Ureter (tissue), 1 donor: ENCODE measurements at regions not wholly inside any gene's neighbourhood (a gene's known extent, or its start where the extent isn't known, plus 50 kb on each side); places are given as distances from the start of the nearest gene placed in this dataset.
"Not testable (repeated sequence)": the region's sequence is repeated elsewhere in the genome, so short reads cannot be mapped to it uniquely, and the experiment has no call there.

Experiments
- DNase-seq: peaks from one replicate; pipeline ENCODE4 v3.0.0-alpha.2; 2020; ENCODE audit warnings: low spot score
- donor health status: DM: yes; HTN: yes; CAD: no.

DNA sequence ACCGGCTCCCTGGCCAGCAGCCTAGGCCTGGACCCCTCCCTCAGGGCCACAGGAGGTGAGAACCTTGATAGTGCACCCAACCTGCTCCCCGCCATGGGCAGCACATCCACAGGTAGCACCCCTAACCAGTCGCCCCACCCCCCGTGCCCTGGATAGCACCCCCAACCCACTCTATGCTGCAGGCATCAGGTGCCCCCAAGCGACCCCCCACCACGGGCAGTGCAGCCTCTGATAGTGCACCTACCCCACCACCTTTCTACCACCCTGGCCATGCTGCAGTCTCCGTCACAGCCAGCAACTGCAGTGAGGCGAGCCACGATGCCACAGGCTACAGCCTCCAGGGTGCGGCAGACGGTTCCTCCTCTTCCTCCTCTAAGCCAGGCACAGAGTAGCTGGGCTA is 55.6 kb downstream of the SOWAHC start:
- no peak for DNase-seq

DNA sequence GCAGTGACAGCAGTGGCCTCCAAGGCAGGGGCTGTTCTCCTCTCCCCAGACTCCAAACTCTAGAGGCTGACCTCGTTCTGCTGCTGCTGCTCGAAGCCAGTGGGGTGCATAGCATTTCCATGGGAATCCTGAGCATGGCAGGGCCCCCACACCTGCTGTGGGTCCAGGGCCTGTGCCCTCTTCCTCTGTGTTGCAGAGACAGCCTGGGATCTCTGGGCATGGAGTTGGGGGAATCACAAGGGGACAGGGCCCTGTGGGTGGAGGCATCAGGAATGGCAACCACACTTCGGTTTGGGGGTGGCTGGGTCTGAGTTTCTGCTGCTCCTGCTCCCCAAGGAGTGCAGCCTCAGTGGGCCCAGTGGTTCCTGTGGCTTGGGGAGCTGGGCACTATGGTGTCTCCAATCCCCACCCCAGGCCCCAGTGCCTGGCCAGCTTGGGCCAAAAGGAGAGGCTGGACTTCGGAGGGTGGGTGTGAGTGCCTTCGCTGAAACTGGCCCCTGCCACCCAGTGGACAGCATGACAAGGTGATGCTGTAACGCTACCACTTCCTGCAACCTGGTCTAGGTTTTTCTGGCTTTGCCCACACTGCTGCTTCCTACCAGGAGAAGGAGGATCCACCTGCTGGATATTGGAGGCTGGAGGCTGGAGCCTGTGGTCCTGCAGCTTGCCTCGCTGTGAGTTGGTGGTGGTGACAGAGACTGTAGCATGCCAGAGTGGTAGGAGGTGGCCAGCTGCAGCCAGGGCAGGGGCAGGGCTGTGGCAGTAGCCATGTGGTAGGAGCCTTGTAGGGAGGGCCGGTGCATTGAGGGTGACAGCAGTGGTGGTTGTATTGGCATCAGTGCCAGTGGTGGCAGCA is 56.6 kb downstream of the SOWAHC start:
- no peak for DNase-seq

DNA sequence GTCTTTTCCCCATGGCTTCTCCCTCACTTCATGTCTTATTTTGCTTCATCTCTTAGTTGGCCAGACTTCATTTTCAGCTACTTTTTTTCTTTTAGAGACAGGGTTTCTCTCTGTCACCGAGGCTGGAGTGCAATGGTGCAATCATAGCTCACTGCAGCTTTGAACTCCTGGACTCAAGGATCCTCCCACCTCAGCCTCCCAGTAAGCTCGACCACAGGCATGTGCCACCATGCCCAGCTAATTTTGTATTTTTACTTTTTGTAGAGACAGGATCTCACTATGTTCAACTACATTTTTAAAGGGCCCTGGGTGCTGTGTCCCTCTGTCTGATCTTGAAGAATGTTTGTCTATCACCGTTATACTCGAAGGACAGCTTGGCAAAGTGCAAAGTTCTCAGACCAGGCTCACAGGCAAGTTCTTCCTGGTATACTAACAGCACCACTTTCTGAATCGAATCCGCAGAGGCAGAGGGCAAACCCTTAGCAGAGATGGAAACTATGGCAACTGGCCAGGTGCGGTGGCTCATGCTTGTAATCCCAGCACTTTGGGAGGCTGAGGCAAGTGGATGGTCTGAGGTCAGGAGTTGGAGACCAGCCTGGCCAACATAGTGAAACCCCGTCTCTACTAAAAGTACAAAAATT is 60.9 kb downstream of the SOWAHC start:
- no peak for DNase-seq

DNA sequence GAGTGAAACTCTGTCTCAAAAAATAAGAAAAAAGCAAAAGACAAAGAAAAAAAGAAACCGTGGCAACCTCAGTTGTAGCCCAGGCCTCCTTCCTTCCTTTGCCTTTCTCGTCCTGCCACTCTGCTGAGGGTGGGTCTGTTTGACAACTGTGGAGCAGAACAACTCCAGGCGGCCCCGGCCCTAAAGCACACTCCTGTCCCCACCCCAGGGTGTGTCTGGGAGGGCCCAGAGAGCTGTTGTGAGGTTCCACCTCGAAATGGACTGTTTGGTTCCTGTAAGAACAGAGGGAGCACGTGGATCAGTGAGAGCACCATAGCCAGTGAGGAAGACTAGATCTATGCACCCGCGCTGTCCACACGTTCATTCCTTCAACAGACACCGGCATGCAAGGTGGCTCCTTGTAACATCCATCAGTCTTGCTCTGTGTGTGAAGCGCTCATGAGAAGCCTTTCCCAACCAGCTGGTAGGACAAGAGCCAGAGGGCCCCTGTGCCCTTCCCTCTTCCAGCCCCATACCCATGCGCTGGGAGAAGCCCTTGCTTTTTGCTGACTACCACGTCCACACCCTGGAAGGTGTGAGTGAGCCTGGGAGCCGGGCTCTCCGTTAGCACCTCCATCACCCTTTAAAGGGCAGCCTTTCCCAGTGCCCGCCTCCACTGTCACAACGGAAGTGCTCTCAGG is 61.6 kb downstream of the SOWAHC start:
- peak; percentile 66 for DNase-seq

DNA sequence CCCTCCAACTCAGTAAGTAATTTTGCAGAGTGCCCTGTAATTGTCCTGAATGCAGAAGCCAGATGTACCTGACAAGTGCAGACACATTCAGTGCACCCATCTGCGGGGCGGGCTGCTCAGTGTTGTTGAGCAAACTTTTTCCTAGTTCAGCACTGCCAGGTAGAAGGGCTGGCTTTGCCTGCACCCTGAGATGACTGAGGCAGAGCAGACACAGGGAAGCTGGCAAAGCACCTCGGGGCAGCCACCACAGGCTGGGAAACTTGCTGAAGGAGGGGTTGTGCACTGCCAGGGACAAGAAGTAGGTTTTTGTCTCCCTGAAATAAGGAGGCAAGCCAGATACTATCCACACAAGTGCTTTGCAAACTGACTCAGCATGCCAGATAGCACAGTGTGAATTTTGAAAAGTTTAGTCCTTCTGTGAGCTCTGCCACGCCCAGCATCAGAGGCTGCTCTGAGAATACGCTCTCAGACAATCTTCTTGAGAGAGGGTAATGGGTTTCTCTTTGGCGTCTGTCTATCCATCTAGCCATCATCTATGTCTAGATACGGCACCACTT is 62.3 kb downstream of the SOWAHC start:
- DNase-seq = no peak

DNA sequence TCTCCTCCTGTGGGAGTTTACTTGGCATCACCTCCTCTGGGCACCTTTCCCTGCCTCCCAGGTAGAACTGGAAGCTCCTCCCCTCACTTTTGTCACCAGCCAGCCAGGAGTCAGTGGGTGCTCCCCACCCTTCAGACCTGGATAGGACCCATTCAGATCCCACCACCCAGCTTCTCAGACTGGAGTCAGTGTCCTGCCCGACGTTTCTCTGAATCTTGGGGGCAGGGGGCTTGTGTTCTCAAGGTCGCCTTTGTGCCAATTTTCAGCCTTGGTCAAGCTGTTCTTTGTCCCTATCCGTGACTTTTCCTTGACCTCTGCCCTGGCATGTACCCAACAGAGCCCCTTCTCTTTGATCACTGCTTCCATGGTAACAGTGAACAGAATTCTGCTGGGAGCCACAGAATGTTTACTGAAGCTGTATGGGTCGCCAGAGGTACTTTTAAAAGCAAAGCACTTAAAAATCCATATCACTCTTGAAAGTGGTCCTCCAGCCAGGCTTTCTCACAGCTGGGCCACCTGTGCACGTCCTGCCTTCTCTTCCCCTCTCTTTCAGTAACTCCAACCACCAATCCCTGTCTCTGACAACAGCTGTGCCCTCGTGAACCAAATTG is 63.1 kb downstream of the SOWAHC start:
- DNase-seq = not testable (repeated sequence)

DNA sequence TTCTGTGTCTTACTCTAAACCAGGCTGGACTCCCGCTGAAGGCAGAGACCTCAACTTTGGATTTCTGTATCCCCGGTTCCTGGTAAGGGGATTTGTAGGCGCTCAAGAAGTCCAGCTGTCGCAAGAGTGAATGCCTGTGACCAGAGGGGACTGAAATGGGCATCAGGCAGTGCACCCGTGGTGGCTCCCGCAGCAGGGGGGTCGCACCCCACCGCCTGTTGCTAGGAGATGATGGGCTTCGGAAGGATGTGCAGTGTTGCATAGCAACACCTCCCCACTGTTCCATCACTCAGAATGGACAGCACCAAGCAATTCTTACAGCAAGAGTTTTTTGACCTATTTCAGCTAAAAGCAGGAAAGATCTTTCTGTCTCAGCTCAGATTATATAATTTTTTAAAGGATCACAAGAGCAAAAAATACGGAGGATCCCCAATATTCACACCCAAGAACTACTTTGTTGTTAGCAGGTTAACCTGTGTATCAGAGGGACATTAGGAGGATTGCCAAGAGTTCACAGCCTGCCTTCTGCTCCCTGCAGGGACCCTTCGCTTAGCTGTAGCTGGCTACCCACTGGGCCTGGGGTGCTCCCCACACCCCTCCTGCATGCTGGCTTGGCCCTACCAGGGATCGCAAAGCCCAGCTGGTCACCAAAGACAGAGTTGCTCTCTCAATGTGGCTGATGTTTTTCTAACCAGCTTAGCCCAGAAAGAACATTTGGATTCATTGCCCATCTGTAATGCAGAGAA is 63.8 kb downstream of the SOWAHC start:
- DNase-seq = no peak

DNA sequence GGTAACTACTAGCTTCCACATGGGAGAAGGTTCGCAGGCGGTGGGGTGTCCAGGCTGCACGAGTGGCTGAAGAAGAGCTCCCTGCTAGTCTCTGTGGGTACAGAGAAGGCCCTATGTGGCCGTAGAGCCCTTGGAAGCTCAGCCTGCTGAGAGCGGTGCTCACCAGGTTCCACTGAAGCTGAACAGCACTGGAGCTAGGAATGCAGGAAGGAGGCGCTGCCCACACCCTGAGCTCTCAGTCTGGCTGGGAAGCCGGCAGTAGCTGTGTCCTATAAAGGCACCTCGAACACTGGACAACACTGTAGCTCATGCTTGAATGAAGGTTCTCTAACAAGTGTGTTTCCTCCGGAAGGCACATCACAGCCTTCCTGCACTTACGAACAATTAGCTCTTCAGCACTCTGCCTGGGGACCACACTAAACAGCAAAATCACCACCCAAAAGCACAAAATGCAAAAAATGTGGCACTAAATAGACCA is 64.6 kb downstream of the SOWAHC start:
- DNase-seq = not testable (repeated sequence)

DNA sequence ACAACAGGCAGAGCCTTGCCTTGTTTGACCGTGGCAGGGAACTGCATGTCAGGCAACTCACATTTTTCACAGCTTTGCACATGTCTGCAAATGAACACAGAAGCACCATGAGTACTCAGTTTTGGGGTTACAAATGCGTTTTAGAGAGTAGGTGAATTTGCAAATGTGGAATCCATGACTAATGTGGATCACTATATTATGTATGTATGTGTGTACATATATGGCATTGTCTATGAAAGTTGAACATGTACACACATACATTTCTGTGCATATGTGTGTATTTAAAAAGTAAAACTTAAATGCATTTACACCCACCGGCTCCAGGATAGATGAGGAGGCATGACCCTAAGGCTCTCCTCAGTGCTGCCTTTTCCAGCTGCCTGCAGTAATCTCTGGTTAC is 65.1 kb downstream of the SOWAHC start:
- no peak for DNase-seq

DNA sequence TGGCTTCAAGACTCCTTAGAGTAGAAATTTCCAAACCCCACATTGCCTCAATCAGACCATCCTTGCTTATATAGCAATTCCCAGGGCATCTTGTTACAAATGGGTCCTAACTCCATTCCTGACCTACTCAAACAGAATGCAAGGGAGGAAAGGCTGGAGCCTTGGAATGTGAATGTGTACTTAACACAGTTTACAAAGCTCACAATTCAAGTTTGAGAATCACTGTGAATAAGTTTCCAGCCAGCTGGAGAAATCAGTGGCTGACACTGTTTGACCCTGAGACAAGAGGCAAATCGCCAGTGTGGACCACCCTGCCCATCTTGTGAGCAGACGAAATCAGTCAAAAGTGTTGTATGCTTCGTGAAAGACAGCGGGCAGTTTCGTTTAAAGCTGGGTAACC is 65.5 kb downstream of the SOWAHC start:
- no peak for DNase-seq

DNA sequence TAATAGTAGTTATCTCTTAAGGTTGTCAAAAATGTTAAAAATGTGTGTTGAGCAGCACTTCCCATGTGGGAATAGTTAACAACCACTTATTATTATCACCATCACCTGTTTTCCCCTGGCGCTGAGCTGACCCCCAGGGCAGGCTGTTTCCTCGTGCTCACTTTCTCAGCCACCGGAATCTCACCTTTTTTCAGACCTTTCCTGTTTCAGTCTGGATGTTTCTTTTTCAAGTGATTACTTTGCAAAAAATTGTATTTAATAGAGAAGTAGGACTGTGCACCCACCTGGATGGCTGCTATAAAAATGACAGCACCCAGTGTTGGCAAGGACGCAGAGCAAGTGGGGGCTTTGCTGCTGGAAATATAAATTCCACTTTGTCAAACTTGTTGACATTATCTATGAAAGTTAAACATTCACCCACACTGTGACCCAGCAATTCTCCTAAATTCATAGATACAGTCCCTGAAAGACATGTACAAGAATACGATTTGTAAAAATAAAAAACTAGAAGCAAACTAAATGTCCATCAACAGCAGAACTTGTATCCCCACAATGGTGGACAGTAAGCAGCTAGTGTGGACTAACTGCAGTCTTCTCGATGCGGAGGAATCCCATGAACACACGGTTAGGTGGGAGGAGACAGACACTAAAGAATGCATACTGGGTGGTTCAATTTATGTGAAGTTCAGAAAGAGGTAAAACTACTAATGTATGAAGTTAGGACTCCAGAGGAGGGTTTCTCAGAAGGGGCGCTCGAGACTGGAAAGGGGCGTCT is 66.5 kb downstream of the SOWAHC start:
- no peak for DNase-seq

DNA sequence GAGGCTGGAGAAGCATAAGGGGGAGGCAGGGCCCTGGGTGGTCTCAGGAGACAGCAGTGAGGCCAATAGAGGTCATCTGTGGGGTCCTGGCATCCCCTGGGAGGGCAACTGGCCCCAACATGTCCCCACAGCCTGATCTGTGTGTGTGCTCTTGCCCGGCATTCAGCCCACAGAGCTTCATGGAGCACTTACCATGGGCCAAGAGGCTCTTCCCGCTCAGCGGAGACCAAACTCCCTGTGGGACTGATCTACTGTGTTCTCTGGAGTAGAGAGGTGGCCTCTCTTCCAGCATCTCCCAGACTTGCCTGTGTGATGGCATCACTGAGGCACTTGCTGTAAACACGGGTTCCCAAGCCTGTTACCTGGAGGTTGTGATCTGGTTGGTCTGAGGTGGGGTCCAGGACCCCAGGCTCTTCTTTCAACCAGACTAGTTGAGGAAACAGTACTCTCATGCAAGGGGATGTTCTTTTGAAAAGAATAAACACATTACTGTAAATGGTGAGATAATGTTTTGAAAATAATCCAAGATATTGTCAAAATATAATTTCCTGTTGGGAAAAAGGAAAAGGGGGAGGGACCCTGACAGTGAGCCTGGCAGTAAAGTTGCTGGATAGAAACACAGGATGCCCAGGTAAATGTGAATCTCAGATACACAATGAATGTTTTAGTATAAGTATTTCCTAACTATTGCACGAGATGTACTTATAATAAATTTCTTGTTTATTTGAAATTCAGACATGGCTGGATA is 67.6 kb downstream of the SOWAHC start:
- DNase-seq = no peak

DNA sequence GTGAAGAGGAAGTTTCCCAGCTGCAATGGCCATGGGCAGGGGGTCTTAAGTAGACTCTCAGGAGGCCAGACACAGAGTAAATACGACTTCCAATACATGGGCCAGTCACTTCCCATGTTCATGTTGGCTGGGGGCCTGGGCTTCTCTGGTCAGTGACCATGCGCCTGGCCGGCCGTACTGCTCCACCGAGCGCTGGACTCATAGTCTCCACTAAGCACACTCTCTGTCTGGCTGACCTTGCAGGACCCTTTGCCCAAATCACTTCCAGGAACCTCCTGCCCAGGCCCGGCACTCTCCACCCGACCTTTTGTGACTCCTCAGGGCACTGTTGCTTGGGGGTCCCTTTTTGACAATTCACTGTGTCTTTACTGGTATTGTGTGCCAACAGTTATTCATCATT is 69.3 kb downstream of the SOWAHC start:
- DNase-seq = no peak

DNA sequence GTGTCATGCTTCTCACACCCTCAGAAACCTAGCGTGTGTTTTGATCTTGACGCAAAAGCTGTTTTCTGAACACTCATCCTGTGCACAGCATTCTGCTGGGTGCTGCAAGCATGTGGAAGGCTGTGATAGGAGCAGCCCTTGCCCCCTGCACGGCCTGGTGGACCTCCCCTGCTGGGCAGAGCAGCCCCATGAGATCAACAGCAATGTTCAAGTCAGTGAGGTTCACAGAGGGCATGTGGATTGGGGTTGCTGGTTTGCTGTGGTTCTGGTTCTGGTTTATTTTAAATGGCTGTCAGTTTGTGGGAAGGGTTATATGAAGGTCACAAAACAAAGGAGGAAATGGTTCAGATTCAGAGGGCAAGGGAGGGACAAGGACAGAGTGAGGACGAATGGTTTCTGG is 71.3 kb downstream of the SOWAHC start:
- DNase-seq = no peak

DNA sequence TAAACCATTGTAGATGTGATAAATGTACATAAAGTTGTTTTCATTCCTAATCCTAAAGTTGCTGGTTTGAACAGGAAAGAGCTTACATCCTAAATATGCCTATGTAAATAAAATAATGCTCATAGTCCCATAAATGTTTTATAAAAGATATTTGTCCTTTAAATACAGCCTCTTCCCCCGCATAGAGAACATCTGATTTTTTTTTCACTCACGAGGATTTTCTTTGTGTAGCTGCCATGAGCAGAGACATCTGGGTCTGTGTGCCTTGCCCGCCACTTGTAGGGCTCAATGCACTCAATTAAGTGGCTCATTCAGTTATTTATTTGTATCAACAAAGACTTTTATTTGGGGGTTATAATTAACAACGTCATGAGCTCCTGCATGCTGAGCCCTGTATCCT is 72.8 kb downstream of the SOWAHC start:
- no peak for DNase-seq

DNA sequence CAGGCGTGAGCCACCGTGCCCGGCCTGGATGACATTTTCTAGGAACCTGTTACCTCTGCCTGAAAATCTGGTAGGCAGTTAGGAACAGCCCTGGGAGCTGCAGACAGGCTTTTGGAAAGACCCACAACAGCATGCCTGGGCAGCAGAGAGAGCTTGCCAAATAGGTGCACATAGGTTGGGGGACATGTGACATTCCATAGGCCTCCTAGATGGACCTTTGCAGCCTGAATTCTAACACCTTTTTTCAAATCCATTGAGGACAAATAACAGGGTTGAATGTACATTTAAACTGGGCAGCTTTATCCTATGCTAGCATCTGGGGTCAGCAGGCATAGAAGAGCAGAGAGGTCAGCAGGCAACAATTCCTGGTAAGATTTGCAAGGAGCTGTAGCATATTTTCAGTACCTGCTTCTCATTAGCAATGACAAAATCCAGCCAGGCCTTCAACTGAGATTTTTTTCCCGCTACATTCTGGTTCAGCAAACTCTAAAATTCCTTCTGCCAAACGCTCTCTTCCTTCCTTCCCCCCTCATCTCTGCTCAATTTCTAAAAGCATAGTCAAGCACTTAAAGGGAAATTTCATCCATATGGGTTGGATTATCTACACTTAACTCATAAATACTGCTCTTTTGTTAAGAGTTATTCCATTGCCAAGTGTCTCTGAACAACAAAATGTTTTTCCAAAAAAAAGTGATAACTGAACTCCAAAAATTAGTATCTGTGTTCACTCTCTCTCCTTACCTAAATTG is 75.2 kb downstream of the SOWAHC start:
- DNase-seq = no peak

DNA sequence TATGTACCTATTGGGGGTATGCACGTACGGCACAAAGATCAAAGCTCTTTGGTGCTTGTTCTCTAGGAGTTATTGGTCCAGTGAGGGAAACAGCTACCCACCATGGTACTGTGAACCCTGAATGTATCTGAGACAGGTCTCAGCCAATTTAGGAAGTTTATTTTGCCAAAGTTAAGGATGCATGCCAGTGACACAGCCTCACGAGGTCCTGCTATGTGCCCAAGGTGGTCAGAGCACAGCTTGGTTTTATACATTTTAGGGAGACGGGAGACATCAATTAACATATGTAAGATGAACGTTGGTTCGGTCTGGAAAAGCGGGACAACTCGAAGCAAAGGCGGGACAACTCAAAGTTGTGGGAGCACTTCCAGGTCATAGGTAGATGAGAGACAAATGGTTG is 75.8 kb downstream of the SOWAHC start:
- DNase-seq = no peak

DNA sequence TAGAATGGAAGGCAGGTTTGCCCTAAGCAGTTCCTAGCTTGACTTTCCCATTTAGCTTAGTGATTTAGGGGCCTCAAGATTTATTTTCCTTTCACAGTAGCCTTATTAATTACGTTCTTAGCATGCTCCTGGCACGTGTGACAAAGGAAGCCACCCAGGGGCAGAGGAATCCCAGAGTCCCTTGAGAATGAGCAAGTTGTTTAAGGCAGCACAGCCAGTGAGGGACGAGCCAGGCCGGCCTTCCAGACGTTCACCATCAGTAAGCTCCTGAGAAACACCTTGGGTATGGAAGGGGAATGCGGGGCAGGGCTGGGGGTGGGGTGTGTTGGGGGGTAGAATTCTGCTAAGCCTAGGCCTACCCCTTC is 76.3 kb downstream of the SOWAHC start:
- DNase-seq = no peak
